WTC11 (cell line): ENCODE measurements at regions not wholly inside any gene's neighbourhood (a gene's known extent, or its start where the extent isn't known, plus 50 kb on each side); places are given as distances from the start of the nearest gene placed in this dataset.

Experiments used
- ATF1 ChIP-seq: sonication (generic); formaldehyde crosslinking; IDR thresholded peaks from 2 replicates; pipeline ENCODE4 v1.8.1; 2023; ENCODE audit warnings: mild to moderate bottlenecking, moderate library complexity, missing genetic modification reagents
- TF ChIP-seq, protein P1 (sequence below): sonication (generic); formaldehyde crosslinking; IDR thresholded peaks from 2 replicates; pipeline ENCODE4 v1.8.1; 2023; ENCODE audit warnings: mild to moderate bottlenecking, missing genetic modification reagents
- TF ChIP-seq, protein P2 (sequence below): fragments of 200-600 bp; IDR thresholded peaks from 2 replicates; pipeline ENCODE4 v1.8.0; 2022; ENCODE audit warnings: antibody characterized with exemption
- TF ChIP-seq, protein P3 (sequence below): sonication (generic); formaldehyde crosslinking; IDR thresholded peaks from 2 replicates; pipeline ENCODE4 v1.8.1; 2023; ENCODE audit warnings: mild to moderate bottlenecking, moderate library complexity, missing genetic modification reagents
- TF ChIP-seq, protein P4 (sequence below): sonication (generic); formaldehyde crosslinking; IDR thresholded peaks from 2 replicates; pipeline ENCODE4 v1.8.0; 2022; ENCODE audit warnings: mild to moderate bottlenecking, missing genetic modification reagents

DNA sequence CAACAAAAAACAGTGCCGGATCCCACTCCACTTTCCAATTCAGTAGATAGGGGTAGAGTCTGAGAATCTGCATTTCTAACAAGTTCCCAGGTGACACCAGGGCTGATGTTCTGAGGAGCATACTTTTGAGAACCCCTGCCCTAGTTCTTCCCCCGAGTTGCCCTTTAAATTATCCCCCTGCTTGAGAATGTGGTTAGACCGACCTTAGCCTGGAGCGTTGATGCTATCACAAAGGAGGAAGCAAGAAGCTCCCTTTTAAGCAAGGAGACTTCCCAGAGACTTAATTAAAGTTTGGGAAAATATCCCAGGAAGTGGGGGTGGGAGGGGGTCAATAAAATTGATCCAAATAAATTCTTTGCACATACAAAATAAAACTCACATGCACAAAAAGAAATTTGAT is 485.9 kb downstream of the SMARCA1 start:
- TF ChIP-seq, protein P1, sequence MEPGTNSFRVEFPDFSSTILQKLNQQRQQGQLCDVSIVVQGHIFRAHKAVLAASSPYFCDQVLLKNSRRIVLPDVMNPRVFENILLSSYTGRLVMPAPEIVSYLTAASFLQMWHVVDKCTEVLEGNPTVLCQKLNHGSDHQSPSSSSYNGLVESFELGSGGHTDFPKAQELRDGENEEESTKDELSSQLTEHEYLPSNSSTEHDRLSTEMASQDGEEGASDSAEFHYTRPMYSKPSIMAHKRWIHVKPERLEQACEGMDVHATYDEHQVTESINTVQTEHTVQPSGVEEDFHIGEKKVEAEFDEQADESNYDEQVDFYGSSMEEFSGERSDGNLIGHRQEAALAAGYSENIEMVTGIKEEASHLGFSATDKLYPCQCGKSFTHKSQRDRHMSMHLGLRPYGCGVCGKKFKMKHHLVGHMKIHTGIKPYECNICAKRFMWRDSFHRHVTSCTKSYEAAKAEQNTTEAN: no peak
- no peak for TF ChIP-seq ATF1 (CRISPR knock-in tag)
- TF ChIP-seq, protein P2, sequence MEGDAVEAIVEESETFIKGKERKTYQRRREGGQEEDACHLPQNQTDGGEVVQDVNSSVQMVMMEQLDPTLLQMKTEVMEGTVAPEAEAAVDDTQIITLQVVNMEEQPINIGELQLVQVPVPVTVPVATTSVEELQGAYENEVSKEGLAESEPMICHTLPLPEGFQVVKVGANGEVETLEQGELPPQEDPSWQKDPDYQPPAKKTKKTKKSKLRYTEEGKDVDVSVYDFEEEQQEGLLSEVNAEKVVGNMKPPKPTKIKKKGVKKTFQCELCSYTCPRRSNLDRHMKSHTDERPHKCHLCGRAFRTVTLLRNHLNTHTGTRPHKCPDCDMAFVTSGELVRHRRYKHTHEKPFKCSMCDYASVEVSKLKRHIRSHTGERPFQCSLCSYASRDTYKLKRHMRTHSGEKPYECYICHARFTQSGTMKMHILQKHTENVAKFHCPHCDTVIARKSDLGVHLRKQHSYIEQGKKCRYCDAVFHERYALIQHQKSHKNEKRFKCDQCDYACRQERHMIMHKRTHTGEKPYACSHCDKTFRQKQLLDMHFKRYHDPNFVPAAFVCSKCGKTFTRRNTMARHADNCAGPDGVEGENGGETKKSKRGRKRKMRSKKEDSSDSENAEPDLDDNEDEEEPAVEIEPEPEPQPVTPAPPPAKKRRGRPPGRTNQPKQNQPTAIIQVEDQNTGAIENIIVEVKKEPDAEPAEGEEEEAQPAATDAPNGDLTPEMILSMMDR: no peak
- TF ChIP-seq, protein P3, sequence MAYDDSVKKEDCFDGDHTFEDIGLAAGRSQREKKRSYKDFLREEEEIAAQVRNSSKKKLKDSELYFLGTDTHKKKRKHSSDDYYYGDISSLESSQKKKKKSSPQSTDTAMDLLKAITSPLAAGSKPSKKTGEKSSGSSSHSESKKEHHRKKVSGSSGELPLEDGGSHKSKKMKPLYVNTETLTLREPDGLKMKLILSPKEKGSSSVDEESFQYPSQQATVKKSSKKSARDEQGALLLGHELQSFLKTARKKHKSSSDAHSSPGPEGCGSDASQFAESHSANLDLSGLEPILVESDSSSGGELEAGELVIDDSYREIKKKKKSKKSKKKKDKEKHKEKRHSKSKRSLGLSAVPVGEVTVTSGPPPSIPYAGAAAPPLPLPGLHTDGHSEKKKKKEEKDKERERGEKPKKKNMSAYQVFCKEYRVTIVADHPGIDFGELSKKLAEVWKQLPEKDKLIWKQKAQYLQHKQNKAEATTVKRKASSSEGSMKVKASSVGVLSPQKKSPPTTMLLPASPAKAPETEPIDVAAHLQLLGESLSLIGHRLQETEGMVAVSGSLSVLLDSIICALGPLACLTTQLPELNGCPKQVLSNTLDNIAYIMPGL (CRISPR knock-in tag): no peak
- TF ChIP-seq, protein P4, sequence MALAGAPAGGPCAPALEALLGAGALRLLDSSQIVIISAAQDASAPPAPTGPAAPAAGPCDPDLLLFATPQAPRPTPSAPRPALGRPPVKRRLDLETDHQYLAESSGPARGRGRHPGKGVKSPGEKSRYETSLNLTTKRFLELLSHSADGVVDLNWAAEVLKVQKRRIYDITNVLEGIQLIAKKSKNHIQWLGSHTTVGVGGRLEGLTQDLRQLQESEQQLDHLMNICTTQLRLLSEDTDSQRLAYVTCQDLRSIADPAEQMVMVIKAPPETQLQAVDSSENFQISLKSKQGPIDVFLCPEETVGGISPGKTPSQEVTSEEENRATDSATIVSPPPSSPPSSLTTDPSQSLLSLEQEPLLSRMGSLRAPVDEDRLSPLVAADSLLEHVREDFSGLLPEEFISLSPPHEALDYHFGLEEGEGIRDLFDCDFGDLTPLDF: no peak
